GM12873 (cell line): ENCODE measurements at regions not wholly inside any gene's neighbourhood (a gene's known extent, or its start where the extent isn't known, plus 50 kb on each side); places are given as distances from the start of the nearest gene placed in this dataset.

Source experiments
- TF ChIP-seq, protein P1 (sequence below): IDR thresholded peaks from 2 replicates; pipeline ENCODE4 v1.5.1; 2012; ENCODE audit warnings: low read depth, mild to moderate bottlenecking, moderate library complexity, low read length, control low read depth; ENCODE audit not compliant: insufficient read depth; ENCODE audit errors: missing control alignments

DNA sequence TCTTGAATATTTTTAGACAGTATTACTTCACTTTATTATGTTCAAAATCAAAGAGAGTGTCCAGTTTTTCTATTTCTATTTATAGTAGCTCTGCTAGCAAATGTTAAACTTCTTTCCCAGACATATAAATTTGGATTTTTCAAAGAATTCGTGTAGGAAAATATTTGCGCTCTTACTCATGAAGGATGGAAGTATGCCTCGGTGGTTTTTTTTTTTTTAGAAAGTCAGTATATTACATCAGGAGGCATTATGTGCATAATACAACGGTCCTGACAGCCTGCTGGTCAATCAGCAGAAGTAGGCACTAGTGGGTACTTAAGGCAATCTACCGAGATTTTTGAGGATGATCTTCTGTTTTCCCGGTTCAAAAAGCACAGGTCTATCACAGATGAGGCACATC lies 249.3 kb downstream of the TBX18 start:
- TF ChIP-seq, protein P1, sequence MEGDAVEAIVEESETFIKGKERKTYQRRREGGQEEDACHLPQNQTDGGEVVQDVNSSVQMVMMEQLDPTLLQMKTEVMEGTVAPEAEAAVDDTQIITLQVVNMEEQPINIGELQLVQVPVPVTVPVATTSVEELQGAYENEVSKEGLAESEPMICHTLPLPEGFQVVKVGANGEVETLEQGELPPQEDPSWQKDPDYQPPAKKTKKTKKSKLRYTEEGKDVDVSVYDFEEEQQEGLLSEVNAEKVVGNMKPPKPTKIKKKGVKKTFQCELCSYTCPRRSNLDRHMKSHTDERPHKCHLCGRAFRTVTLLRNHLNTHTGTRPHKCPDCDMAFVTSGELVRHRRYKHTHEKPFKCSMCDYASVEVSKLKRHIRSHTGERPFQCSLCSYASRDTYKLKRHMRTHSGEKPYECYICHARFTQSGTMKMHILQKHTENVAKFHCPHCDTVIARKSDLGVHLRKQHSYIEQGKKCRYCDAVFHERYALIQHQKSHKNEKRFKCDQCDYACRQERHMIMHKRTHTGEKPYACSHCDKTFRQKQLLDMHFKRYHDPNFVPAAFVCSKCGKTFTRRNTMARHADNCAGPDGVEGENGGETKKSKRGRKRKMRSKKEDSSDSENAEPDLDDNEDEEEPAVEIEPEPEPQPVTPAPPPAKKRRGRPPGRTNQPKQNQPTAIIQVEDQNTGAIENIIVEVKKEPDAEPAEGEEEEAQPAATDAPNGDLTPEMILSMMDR: no peak

DNA sequence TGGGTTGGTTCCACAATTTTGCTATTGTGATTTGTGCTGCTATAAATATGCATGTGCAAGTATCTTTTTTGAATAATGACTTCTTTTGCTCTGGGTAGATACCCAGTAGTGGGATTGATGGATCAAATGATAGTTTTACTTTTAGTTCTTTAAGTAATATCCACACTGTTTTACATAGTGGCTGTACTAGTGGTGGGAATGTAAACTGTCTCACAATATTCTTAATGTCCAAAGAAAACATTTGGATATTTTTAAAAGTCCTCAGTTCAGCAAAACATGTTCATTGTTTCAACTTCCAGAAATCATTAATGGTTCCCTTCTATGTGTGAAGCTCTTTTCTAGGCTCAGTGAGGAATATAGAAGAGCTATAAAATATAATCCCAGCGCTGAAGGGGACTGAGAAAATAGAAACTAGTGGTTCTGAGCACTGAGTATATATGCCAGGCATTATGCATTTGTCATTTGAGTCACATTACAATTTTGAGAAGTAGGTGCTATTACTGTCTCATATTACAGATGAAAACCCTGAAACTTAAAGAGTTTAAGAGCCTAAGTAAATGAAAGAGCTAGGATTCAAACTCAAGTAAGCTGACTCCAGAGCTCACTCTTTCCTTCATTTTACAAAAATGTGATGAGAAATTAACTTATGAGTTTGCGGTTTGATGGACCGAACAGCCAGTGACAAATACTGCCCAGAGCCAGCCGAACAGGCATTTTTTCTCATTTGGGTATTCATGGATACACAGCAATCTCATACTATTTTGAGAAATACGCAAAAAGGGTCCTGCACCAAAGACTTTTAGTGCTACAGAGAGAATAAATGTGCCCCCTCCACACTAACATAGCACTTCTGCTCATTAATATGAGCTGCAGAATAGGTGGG lies 250.1 kb downstream of the TBX18 start:
- TF ChIP-seq, protein P1: no peak

DNA sequence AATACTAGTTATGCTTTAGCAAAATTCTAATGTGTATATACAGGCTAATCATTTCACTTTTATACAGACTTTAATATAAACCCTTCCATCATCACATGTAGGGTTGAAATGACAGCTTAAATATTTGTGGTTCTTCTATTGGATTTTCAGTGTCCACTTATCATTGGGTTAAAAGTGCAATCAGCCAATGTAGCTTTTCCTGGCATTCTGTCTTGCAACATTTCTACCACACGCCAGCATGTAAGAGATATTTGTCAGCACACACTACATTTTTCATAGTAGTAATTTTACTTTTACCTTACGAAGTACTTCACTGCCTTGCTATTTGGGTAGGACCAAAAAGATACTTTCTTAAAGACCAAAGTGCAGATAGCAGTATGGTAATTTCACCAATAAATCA lies 252.0 kb downstream of the TBX18 start:
- TF ChIP-seq, protein P1: no peak

DNA sequence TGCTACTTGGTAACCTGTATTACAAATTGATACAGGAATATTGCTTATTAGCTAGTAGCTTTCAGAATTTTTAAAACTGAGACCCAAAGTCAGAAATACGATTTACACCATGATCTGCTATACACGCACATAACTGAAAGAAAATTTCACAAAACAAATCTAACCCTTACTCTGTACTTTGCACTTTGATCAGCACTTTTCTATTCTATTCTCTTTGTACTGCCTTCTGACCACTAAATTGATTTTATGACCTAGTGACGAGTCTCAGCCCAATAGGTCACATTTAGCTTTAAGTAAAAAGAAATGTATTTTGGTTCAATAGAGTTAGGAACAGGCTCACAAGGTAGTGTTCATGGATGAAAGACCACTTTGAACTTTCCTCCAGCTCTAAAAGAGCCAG lies 252.5 kb downstream of the TBX18 start:
- TF ChIP-seq, protein P1: no peak

DNA sequence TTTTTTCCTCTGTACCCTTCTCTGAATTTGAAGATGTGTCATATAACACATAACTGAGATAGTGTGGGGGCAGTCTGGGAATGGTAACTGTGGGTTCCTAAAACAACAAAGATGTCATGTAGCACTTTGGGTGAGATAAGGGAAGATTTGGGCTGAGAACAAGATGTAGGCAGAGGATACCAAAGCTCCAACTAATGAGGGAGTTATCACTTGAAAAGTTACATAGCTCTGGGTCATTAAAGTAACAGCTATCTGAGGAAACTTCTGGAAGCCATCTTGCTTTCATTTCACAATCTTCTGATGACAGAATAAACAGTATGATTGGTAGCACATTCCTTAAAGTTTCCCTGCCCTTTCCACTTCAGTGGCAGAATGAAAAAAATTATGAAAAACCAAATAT lies 255.4 kb downstream of the TBX18 start:
- TF ChIP-seq, protein P1: no peak

DNA sequence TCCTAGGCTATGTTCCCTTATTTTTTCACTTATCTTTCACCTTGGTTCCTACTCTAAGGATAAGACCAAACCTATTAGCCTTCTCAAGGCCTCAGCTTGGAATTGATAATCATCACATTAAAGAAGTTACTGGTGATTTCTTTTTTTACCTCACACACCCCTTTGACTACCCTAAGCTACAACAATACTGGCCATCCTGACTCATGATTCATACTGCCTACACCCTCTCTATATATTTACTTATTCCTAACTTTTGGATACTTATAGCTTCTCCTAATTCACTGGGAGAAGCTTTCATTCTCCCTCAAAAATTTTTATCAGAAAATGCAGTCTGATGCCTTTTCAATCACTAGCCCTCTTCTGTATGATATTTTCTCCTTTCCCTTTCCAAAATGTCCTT lies 256.1 kb downstream of the TBX18 start:
- TF ChIP-seq, protein P1: no peak

DNA sequence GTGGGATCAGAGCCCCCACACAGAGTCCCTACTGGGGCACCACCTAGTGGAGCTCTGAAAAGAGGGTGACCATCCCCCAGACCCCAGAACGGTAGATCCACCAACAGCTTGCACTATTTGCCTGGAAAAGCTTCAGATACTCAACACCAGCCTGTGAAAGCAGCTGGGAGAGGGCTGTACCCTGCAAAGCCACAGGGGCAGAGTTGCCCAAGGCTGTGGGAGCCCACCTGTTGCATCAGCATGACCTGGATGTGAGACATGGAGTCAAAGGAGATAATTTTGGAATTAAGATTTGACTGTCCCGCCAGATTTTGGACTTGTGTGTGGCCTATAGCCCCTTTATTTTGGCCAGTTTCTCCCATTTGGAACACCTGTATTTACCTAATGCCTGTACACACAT lies 260.4 kb downstream of the TBX18 start:
- TF ChIP-seq, protein P1: no peak
